ENCODE measurements at regions not wholly inside any gene's neighbourhood (a gene's known extent, or its start where the extent isn't known, plus 50 kb on each side); places are given as distances from the start of the nearest gene placed in this dataset.

DNA sequence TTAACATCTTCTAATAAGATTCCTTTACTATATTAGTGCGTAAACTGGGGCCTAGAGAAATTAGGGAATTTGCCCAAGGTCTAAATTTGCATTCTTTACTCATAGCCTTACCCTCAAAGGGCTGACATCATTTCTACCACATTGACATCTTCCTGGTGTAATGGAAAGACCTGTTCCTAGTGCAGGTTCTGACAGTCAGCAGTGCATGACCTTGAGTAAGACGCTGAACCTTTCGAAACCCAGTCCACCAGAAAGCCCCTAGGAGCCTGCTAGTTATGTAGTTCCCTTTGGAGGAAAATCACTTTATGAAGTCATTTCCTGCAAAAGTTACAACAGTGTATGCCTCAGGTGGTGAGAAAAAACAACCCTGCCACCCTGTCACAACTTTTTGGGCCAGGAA, 388.3 kb downstream of the TNS1 start:
- TF ChIP-seq CTCF (IDR thresholded peaks at IDR 0.05) (no peak), POLR2A (IDR thresholded peaks at IDR 0.05) (no peak)

Data from body of pancreas (tissue), 4 donors.